ENCODE measurements at regions not wholly inside any gene's neighbourhood (a gene's known extent, or its start where the extent isn't known, plus 50 kb on each side); places are given as distances from the start of the nearest gene placed in this dataset.
"Not testable (repeated sequence)": the region's sequence is repeated elsewhere in the genome, so short reads cannot be mapped to it uniquely, and the experiment has no call there.

- BruUV-seq (replicated peaks); H4K8ac ChIP-seq (ENCODE audit: low read depth in 2 of 2, low read length in 2 of 2); H4K91ac ChIP-seq (ENCODE audit: insufficient read depth, low read depth, low read length); H3K4me1 ChIP-seq (ENCODE audit: control insufficient read depth, insufficient read depth, low read length); H3K9me1 ChIP-seq (ENCODE audit: insufficient read depth, low read length); H3K4me3 ChIP-seq (ENCODE audit: insufficient read depth, low read depth, low read length); H3K56ac ChIP-seq (ENCODE audit: extremely low read depth, insufficient read depth, low read length); H2AK9ac ChIP-seq (replicated peaks; ENCODE audit: low read depth, low read length, poor library complexity); H3K9ac ChIP-seq (ENCODE audit: low read depth, low read length); H4K5ac ChIP-seq (ENCODE audit: low read depth, low read length); intact Hi-C loops (cut with micrococcal nuclease); H3K23ac ChIP-seq (ENCODE audit: low read depth, low read length); H4K20me1 ChIP-seq (ENCODE audit: insufficient read depth, low read length); H3K4me2 ChIP-seq (ENCODE audit: low read depth, low read length); H3K27ac ChIP-seq (ENCODE audit: insufficient read depth, low read length); H3K27me3 ChIP-seq (ENCODE audit: control insufficient read depth, insufficient read depth, low read length); in situ Hi-C loops (cut with MboI; ENCODE audit: low sequenced_read_pairs); POLR2A ChIA-PET (ENCODE audit: unreplicated experiment); H3K36me3 ChIP-seq (ENCODE audit: control insufficient read depth, insufficient read depth, low read length); H2BK20ac ChIP-seq (ENCODE audit: low read depth, low read length); H3K14ac ChIP-seq (replicated peaks; ENCODE audit: low read depth, low read length); H2AFZ ChIP-seq (replicated peaks; ENCODE audit: low read length, poor library complexity); H2AK5ac ChIP-seq (ENCODE audit: low read depth, low read length); H2BK5ac ChIP-seq (ENCODE audit: low read depth, low read length, poor library complexity, severe bottlenecking); CTCF ChIA-PET; H3K18ac ChIP-seq (ENCODE audit: low read depth, low read length); H3K9me3 ChIP-seq (ENCODE audit: control insufficient read depth, insufficient read depth, low read length); H2BK15ac ChIP-seq (ENCODE audit: low read depth, low read length); H3K79me1 ChIP-seq (ENCODE audit: low read depth in 1 of 2, low read length in 2 of 2); dilution Hi-C loops (cut with HindIII; ENCODE audit: low sequenced_read_pairs, unreplicated experiment): not testable (repeated sequence)
- DNase-seq: peak; percentile 82
- peak; percentile 58 for TF ChIP-seq FOS (IDR thresholded peaks at IDR 0.05; ENCODE audit: low read depth, low read length)
- 0 out of 2 replicates have a peak, but pooled peaks have one; percentile 2 for TF ChIP-seq CTCF (conservative IDR thresholded peaks at IDR 0.05; ENCODE audit: low read depth, low read length)
- TF ChIP-seq MAZ (IDR thresholded peaks at IDR 0.05; ENCODE audit: borderline replicate concordance, low read depth, low read length): peak; percentile 22; the same call in 1 of the 2 replicates
- ATAC-seq (ENCODE audit: low read depth): peak; percentile 44
- Histone ChIP-seq H2BK120ac (ENCODE audit: low read depth, low read length) (peak overlapping the region; percentile 0; the same call in 1 of the 2 replicates), H3K4ac (ENCODE audit: low read depth, low read length) (0 out of 2 replicates have a peak overlapping the region, but pooled peaks have one; percentile 32)
- no CpG with 5 or more reads among the region's 2 CpGs for WGBS, 2 experiments (ENCODE audit: extremely low coverage in 2 of 2, insufficient read length in 1 of 2)
Observed at GRCh38 chr2:95687852-95688251, 96.1 kb downstream of the TRIM43 start.

GRCh38 chr2:95691210-95691609 is 99.4 kb downstream of the TRIM43 start:
- H3K4me1 ChIP-seq (ENCODE audit: control insufficient read depth, insufficient read depth, low read length); BruUV-seq (replicated peaks); H4K8ac ChIP-seq (ENCODE audit: low read depth in 2 of 2, low read length in 2 of 2); intact Hi-C loops (cut with micrococcal nuclease); H3K9me1 ChIP-seq (ENCODE audit: insufficient read depth, low read length); H2BK120ac ChIP-seq (ENCODE audit: low read depth, low read length); H4K91ac ChIP-seq (ENCODE audit: insufficient read depth, low read depth, low read length); CTCF ChIA-PET; dilution Hi-C loops (cut with HindIII; ENCODE audit: low sequenced_read_pairs, unreplicated experiment); DNase-seq; H3K9ac ChIP-seq (ENCODE audit: low read depth, low read length); H3K27ac ChIP-seq (ENCODE audit: insufficient read depth, low read length); H3K23ac ChIP-seq (ENCODE audit: low read depth, low read length); in situ Hi-C loops (cut with MboI; ENCODE audit: low sequenced_read_pairs); H3K9me3 ChIP-seq (ENCODE audit: control insufficient read depth, insufficient read depth, low read length); H2BK20ac ChIP-seq (ENCODE audit: low read depth, low read length); H2AK9ac ChIP-seq (replicated peaks; ENCODE audit: low read depth, low read length, poor library complexity); H2AK5ac ChIP-seq (ENCODE audit: low read depth, low read length); H3K79me1 ChIP-seq (ENCODE audit: low read depth in 1 of 2, low read length in 2 of 2); H3K18ac ChIP-seq (ENCODE audit: low read depth, low read length); ATAC-seq (ENCODE audit: low read depth); POLR2A ChIA-PET (ENCODE audit: unreplicated experiment); H2BK15ac ChIP-seq (ENCODE audit: low read depth, low read length); H3K56ac ChIP-seq (ENCODE audit: extremely low read depth, insufficient read depth, low read length); H2AFZ ChIP-seq (replicated peaks; ENCODE audit: low read length, poor library complexity); H3K14ac ChIP-seq (replicated peaks; ENCODE audit: low read depth, low read length); H2BK5ac ChIP-seq (ENCODE audit: low read depth, low read length, poor library complexity, severe bottlenecking); H3K4me3 ChIP-seq (ENCODE audit: insufficient read depth, low read depth, low read length); H3K4ac ChIP-seq (ENCODE audit: low read depth, low read length); H4K5ac ChIP-seq (ENCODE audit: low read depth, low read length); H3K36me3 ChIP-seq (ENCODE audit: control insufficient read depth, insufficient read depth, low read length); H4K20me1 ChIP-seq (ENCODE audit: insufficient read depth, low read length); H3K4me2 ChIP-seq (ENCODE audit: low read depth, low read length): not testable (repeated sequence)
- WGBS, 2 experiments (ENCODE audit: extremely low coverage in 2 of 2, insufficient read length in 1 of 2): 25% methylated on average over 1 of the region's 7 CpGs; no CpG with 5 or more reads in 1 of the 2 experiments
- peaks cover 11% of the 10 kb centered on the region for H3K27me3 ChIP-seq (ENCODE audit: control insufficient read depth, insufficient read depth, low read length)
